Mammary epithelial cell (primary cell): ENCODE measurements at regions not wholly inside any gene's neighbourhood (a gene's known extent, or its start where the extent isn't known, plus 50 kb on each side); places are given as distances from the start of the nearest gene placed in this dataset.

Experiments used
- EZH2 ChIP-seq: IDR thresholded peaks from 2 replicates; pipeline ENCODE4 v1.6.1; 2012; ENCODE audit warnings: low read length, inconsistent platforms, borderline replicate concordance
- TF ChIP-seq, protein P1 (sequence below), 2 donors: IDR thresholded peaks in 1 of 2; conservative IDR thresholded peaks in 1 of 2; 2 replicates each; pipeline ENCODE4 v1.5.1; 2011 to 2012; ENCODE audit warnings: inconsistent platforms in 2 of 2, low read length in 2 of 2, mild to moderate bottlenecking in 2 of 2, control low read depth in 1 of 2, low read depth in 1 of 2; ENCODE audit not compliant: insufficient read depth in 1 of 2; ENCODE audit errors: extremely low read depth in 1 of 2

DNA sequence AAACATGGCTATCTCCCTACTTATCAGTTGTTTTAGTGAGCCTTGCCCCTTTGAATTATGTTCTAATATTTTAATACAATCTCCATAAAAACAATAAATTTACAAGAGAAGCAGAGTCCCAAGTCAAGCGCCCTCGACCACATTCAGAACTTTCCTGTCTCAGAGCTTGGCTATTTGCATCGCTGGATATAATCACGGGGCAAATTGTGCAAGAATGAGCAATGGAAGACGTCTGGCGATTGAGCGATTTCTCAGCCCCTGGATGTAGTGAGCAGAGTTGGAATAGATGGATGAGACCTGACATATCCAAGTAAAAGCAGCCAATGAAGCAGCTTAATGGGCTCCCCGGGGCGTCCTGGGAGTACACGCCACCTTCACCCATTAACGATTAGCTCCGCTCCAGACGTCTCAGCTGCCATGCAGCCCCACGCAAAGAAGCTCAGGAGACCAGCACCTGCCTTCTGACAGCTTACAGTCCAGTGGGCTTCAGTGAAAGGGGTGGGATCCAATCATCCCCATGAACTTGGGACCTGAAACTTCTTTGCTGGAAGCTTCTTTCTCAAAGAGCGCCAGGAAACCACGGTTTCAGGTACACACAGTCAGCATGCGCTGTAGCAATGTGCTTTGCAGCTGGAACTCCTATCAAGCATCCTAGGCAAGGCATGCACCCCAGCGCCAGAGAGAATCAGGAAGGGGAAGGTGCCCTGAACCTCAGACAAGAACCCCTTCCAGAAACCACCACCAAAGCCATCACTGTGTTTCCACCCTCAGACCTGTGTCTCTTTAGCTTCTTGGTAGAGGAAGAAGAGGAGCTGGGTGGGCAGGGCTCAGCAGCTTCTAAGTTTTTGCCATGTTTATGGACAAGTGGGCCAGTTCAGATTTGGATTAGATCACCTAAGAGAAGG lies 92.0 kb upstream of the IRX4 start:
- TF ChIP-seq, protein P1, sequence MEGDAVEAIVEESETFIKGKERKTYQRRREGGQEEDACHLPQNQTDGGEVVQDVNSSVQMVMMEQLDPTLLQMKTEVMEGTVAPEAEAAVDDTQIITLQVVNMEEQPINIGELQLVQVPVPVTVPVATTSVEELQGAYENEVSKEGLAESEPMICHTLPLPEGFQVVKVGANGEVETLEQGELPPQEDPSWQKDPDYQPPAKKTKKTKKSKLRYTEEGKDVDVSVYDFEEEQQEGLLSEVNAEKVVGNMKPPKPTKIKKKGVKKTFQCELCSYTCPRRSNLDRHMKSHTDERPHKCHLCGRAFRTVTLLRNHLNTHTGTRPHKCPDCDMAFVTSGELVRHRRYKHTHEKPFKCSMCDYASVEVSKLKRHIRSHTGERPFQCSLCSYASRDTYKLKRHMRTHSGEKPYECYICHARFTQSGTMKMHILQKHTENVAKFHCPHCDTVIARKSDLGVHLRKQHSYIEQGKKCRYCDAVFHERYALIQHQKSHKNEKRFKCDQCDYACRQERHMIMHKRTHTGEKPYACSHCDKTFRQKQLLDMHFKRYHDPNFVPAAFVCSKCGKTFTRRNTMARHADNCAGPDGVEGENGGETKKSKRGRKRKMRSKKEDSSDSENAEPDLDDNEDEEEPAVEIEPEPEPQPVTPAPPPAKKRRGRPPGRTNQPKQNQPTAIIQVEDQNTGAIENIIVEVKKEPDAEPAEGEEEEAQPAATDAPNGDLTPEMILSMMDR (conservative IDR thresholded peaks at IDR 0.05 in 1 of 2, IDR thresholded peaks at IDR 0.05 in 1 of 2; ENCODE audit: extremely low read depth in 1 of 2, insufficient read depth in 1 of 2, low read depth in 1 of 2, low read length in 2 of 2), result no peak
- no peak for TF ChIP-seq EZH2
